NCI-H146 (cell line): ENCODE measurements at regions not wholly inside any gene's neighbourhood (a gene's known extent, or its start where the extent isn't known, plus 50 kb on each side); places are given as distances from the start of the nearest gene placed in this dataset.
"Not testable (repeated sequence)": the region's sequence is repeated elsewhere in the genome, so short reads cannot be mapped to it uniquely, and the experiment has no call there.

Experiments
- DNase-seq: peaks from one replicate; lab custom pipeline; 2025; lab: John Stamatoyannopoulos, UW

DNA sequence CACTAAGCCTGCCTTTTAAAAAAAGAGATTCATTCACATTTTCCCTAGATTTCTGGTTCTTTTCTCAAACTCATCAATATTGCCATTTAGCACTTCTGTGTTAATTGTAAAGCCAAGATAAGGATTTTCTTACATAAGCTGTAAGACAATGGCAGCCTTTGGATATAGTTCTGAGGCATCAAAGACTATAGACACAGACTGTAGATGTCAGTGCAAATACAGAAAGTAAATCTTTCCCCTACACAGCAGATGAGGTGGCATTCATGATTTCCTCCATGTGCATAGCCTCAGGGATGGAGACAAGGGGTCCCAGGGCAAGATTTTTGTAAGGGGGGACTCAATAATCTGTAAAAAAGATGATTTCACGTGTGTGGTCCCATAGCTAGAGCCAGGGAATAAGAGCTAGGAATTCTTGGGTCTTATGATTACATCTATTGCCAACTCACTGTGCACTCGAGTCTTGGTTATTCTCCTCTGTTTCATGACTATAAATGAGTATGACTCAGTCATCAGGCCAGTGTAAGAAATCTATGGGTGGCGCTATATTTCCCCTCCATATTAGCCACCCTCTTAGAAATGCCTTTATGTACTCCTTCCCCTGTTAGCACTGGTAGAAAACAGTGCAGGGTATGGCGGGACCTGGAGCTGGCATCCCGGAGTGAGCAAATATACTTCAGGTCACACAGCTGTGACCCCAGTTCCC is 207.5 kb downstream of the EXOC5 start:
- DNase-seq: peak; percentile 42

DNA sequence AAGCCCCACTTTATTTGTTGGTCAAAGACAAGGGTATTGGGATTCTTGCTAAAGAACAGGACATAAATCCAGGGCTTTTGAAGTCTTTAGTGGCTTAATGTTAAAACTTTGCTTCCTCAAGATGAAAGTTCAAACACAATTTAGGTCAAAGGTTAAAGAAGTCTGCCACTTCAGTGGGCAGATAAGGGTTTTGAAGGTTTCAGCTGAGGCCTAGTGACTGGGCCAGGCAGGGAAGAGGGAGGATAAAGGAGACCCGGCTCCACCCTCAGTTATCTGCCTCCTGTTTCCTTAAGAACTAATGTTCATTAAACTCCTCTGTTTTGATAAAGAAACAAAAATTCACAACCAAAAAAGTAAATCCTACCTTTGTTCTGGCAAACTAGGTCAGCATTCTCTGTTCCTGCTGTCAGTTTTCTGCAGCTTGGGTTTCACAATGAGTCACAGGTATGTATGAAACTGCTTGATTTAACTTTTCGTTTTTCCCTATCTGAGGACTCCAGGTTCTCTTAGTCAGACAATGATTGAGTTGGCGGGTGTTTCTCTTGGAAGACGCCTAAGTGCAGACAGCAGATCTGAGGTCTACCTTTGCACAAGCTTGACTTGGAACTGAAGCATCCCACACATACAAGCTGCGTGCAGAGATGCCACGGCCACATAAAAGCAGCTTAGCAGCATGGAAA is 208.3 kb downstream of the EXOC5 start:
- no peak for DNase-seq

DNA sequence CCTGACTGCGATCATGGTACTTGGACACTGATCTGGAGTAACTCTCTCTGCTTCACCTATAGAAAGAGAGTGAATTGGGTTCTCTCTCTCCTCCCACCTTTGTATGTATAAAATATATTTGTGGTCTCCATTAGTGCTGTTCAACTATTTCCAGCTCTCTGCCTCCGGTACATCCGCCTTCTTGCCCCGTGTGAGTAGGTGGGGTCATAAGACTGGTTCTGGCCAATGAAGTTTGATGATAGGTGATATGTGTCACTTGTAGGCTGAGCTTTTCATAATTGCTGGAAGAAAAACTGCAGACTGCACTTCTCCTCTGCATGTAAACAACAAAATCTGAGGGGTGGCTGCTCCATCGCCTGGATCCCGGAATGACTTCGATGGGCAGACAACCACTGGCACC is 210.4 kb downstream of the EXOC5 start:
- no peak for DNase-seq

DNA sequence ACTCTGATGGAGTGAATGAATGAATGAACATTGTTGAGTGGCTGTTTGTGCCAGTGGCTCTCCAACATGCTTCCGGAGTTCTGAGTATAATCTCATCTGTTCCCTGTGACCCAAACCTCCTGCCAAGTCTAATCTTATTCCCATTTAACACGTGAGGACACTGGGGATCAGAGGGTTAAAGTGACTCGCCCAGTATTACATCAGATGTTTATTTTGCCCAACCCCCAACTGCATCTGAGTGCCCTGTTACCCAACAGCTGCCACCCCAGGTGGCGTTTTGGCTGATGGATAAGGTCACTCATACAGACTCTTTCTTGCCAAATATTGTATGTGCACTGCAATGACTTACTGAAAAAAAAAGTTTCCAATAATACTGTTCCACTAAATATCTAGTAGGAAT is 210.9 kb downstream of the EXOC5 start:
- DNase-seq: peak; percentile 56

DNA sequence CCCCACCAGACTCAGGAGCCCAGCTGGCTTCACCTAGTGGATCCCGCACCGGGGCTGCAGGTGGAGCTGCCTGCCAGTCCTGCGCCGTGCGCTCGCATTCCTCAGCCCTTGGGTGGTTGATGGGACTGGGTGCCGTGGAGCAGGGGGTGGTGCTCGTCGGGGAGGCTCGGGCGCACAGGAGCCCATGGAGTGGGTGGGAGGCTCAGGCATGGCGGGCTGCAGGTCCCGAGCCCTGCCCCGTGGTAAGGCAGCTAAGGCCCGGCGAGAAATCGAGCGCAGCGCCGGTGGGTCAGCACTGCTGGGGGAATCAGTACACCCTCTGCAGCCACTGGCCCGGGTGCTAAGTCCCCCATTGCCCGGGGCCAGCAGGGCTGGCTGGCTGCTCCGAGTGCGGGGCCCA is 212.2 kb downstream of the EXOC5 start:
- DNase-seq: not testable (repeated sequence)

DNA sequence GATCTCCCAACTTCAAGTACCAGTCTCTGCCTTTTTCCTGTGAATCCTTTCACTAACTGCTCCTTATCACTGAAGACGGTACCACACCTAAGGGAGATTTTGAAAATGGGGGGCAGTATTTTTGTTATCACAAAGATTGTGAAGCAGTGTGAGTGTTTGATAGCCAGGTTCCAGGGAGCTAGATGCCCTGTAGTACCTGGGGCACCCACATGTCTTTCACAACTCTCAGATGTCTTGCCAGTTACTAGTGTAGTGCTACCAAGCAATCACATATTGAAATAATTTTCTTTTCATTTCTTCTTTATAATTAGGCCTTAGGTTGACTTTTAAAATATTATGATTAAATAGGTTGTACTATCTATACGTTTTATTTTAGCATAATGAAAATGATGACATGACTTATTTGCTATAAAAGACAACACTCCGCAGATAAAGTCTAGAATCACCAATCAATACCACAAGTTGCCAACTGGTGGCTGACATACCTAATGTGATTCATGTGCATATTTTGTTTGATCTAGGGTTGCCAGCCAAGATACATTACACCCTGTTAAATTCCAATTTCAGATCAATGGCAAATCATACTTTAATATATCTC is 215.9 kb downstream of the EXOC5 start:
- DNase-seq: no peak

DNA sequence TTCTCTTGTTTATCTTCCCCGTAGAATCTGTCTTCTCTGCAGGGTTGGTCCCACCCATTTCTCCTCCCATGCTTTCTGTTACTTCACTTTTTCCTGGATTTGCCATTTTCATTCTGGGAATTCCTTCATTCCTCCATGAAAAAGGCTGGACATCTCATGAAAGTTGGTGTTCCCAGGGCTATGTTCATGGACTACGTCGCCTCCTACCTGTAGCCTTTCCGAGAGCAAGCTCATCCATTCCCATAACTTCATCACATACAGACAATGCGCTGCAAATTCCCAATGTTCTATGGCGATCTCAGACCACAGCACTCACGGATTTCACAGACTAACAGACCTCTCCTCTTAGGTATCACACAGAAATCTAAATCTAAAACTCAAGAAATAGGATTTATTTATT is 217.1 kb downstream of the EXOC5 start:
- DNase-seq: no peak

DNA sequence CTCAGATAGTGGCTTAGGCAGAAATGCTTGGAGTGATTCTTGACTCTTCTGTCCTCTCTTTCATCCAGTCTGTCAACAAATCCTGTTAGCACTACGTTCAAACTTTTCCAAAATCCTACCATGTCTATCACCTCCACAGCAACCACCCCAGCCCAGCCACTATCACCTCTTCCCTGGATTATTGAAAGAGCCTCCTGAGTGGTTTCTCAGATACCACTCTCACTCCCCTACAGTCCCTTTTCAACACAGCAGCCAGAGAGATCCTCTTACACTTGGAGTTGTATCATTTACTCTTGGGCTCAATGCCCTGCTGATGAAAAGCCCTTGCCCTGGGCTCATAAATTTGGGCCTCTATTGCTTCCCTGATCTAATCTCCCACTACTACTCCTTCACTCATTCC is 218.9 kb downstream of the EXOC5 start:
- no peak for DNase-seq

DNA sequence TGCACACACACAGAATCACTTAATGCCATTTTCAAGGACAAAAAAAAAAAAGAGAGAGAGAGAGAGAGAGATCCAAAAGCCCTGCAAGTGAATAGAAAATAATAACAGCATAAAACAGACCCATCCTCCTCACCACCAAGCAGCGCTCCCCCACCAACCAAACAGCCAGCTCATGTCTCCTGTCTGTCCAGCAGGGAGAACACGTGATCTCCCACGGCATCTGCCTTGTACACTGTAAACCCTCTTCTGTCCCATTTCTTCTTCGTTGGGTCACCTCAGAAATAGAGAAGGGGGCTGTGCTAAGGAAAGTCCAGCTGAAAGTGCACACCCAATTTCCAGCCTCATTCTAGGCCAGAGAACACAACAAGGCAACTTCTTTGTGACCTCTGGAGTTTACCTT is 222.5 kb downstream of the EXOC5 start:
- no peak for DNase-seq

DNA sequence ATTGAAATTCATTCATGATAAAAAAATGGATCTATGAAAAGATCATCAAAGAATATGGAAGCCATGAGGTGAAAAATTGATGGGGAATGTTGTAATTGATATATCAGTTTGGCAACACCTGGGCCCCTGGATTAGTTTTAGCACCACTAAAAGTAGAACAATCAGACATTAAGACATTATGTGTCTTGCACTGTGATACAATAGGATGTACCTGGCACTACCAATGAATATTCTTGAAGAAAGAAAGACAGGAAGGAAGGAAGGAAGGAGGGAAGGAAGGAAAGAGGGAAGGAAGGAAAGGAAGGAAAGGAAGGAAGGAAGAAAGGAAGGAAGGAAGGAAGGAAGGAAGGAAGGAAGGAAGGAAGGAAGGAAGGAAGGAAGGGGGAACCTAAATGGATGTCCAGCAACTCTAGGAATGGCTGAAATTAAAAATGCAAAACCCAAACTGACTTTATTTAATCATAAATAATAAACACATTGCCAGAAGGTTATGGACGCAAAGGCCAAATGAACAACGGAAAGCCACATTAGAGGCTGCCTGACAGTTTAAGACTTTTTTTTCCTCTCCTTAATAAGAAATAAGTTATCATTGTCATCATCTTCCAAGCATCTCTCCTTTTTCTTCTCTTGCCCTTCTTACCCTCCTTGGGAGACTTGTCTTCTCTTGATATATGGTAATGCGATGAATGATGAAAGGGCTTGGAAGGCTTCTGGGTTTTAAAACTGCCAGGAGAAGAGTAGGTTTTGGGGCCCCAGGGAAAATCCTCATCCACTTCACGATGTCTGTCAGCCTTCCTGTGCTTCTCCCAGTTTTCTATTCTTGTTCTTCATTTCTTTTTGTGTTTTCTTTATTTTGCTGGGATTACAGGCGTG is 224.4 kb downstream of the EXOC5 start:
- not testable (repeated sequence) for DNase-seq

DNA sequence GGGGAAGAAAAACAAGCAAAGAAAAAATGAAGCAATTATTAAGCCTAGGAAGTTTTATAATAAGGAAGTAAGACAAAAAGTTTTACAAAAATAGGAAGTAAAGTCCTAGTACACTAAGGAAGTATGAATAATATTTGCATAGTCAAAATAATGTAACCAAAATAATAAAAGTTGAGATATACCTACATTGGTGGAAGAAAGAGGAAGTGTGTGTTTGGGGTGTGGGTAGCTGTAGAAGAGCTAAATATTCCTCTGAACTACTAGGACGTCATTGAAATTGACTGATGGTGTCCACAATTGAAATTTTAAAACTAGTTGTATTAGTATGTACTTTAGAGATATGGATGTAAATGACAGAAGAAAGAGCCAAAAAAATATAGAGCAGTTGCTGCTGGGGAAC is 228.4 kb upstream of the OTX2 start:
- DNase-seq: no peak

DNA sequence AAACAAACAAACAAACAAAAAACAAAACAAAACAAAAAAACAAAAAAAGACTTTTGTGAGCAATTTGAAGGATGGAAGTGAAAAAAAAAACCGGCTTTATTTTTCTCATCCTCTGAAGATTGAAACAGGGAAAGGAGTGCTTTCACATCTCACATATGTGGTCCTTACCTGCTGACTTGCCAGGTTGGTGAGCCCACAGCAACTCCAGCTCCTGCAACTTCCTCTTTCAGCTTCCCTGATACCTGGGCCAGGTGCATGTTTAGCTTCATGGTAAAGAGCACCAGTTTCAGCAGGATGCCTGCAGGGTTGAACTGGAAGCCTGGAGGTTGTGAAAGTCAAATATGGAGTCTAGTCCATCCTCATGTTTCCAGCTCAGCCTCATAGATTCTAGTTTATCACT is 221.2 kb upstream of the OTX2 start:
- no peak for DNase-seq

DNA sequence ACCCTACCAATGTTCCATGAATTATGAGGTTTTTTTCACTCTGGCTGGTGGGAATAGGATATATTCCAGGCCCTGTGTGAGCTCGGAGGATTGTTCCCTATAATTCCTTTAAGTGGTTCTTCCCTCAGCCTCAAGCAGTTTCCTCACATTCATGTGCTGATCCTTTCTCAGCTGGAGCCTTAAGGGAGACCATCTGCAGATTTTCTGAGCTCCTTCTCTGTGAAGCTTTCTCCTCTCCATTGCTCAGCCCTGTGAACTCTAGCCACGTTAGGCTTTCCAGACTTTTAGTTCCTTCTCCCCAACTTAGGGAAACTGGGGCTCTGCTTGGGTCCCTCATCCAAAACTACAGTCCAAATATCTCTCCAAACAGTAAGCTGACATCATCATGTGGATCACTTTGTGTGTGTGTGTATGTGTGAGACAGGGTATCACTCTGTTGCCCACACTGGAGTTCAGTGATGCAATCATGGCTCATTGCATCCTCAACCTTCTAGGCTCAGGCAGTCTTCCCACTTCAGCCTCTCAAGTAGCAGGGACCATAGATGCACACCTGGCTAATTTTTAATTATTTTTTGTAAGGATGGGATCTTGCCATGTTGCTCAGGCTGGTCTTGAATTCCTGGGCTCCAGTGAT is 219.5 kb upstream of the OTX2 start:
- no peak for DNase-seq

DNA sequence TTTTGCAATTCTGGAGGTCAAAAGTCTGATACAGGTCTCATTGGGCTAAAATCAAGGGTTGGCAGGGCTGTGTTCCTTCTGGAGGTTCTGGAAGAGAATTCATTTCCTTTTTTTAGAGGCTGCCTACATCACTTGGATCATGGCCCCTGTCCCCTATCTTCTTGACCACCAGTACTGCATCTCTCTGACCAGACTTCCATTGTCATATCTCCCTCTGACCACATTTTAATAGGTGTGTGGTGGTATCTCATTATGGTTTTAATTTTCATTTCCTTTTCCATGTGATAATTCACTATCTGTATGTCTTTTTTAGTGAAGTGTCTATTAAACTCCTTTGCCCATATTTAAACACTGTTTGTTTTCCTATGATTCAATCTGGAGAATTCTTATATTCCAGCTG is 215.2 kb upstream of the OTX2 start:
- no peak for DNase-seq

DNA sequence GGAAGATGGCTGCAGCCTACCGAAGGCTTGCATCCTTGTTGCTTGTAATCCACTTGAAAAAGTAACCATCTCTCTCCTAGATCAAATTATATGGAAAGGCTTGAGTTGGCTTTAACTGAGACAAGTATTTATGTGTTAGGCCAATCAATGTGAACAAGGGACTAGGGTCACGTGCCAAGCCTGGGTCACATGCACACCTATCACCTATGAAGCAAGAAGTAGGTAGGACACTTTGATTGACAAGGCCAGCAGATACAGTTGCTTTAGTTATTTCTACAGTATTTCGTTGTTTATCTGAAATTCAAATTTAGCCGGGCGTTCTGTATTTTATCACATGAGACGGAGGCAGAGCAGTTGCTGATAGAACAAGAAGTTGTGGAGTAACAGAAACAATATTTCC is 212.3 kb upstream of the OTX2 start:
- DNase-seq: no peak

DNA sequence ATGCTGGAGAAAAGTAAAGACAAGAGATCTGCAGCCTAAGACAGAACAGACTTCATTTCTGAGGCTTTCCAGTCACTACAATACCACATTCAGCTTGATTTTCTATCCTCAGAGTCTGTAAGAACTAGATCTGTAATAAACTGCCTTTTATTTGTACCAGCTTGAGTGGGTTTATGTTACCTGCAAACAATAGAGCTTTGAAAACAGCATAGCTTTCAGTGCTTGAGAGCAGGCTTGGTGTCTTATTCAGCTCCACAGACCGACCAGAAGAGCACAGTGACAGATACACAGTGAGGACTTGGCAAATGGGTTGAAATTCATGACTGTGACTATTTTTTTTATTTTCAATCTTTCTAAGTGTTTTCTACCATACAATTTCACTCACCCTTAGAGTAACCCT is 207.8 kb upstream of the OTX2 start:
- no peak for DNase-seq

DNA sequence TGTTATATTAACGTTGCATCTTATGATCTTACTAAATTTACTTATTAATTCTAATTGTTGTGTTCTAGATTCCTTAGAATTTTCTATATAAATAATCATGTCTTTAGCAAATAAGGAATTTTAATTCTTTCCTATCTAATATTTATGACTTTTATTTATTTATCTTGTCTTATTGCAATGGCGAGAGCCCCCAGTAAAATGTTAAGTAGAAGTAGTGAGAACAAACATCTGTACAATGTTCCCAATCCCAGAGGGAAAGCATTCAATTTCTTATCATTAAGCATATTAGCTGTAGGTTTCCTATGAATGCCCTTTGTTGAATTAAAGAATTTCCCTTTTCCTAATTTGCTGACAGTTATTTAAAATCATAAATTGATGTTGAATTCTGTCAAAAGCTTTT is 203.7 kb upstream of the OTX2 start:
- no peak for DNase-seq

DNA sequence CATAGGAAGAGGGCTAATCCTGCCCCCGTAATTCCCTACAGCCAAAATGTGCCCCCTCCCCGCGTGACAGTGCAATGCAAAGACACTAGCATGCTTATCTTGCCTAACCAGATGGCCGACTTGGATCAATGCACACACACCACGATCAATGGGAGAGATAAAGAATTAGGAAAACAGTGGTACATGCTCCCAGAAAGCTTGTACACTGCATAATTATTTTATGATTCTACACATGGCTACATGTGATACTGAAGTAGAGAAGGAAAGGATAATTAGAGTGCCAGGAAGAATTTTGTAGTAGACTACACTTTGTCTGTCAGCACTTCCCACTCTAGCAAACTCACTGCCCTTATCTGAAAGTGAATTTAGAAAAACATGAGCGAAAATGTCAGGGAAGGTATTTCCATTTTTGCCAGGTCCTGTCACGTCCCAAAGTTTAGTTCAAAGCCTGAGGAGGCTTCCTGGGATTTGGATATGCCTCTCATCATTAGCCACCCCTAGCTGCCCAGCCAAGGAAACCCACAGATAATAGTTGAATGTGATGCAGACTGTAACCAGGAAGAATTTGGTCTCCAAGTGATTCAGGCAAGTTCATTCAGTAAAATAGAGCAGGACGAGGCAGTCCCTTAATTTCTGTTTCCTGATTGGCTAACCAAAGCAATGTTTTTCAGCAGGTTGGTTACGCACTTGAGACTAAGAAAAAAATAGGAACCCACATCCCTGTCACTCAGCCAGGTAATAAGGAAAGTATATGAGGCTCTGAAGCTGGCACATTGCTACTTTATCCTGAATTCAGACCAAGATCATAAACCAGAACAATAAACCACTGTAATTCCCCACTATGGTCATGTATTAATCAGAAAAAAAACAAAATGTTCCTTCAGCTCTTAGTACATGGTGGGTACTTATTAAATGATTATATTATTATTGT is 199.6 kb upstream of the OTX2 start:
- DNase-seq: peak; percentile 70

DNA sequence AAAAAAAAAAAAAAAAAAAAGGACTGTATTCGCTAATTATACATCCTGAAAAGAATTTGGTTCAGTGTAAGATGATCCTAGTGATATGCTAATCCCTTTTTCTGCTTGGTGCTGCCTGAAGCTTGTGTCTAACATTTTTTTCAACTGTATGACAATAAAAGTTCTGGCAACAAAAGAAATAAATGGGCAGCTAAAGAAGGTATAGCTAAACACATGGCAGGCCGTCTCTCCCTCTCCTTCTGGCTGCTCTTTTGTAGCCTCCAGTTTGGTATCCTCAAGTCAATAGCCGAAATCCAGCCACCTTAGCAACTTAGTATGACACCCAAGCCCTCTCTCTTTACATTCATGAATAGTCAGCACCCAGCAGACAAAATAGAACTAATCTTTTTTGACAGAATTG is 198.3 kb upstream of the OTX2 start:
- peak; percentile 60 for DNase-seq

DNA sequence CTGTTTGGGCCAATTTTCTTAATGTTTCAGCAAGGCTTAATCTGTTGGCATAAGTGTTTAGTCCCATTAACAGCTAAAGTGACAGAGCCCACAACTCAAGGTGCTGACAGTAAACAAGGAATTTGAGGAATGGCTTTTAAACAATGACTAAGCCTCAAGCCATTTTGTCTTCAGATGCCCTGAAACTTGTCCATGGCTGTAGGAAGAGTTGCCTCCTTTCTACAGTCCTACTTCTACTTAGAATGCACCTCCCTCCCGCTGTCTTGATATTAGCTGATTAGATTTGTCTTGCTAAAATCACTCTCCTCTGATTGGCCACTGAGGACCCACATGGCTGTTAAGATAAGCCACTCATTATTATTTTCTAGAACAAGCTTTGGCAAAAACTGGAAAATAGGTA is 188.4 kb upstream of the OTX2 start:
- DNase-seq: no peak
